Transverse colon (tissue), 4 donors: ENCODE measurements at regions not wholly inside any gene's neighbourhood (a gene's known extent, or its start where the extent isn't known, plus 50 kb on each side); places are given as distances from the start of the nearest gene placed in this dataset.

Experiments used
- DNase-seq: peaks from one replicate; pipeline ENCODE4 v3.0.0-alpha.2; 2019
- H3K27ac ChIP-seq, 4 donors: fragments of 200-600 bp; sonication (generic); 2 replicates each; pipeline ENCODE4 v1.5.1; 2016 to 2018; ENCODE audit warnings: inconsistent platforms in 4 of 4
- H3K27me3 ChIP-seq: fragments of 200-600 bp; sonication (generic); 2 replicates; pipeline ENCODE4 v1.5.1; 2017; ENCODE audit warnings: inconsistent platforms
- H3K36me3 ChIP-seq, 4 donors: fragments of 200-600 bp; sonication (generic); 2 replicates each; pipeline ENCODE4 v1.5.1; 2017 to 2019; ENCODE audit warnings: inconsistent platforms in 4 of 4
- H3K4me1 ChIP-seq, 4 donors: fragments of 200-600 bp; sonication (generic); 2 replicates each; pipeline ENCODE4 v1.5.1; 2017 to 2020; ENCODE audit warnings: inconsistent platforms in 4 of 4
- H3K4me3 ChIP-seq, 4 donors: fragments of 200-600 bp; sonication (generic); 1 replicate in 1 of 4; 2 replicates in 3 of 4; pipeline versions ENCODE4 v1.5.1 to v1.6.1; 2017 to 2019; ENCODE audit warnings: inconsistent platforms in 4 of 4
- H3K9me3 ChIP-seq, 2 donors: fragments of 200-600 bp; sonication (generic); 2 replicates each; pipeline ENCODE4 v1.5.1; 2017 to 2019; ENCODE audit warnings: inconsistent platforms in 2 of 2
- CTCF ChIP-seq, 5 experiments: fragments of 200-600 bp in 3 of 5; fragments of 450-650 bp in 2 of 5; sonication (generic) in 3 of 5; IDR thresholded peaks; 1 replicate in 2 of 5; 2 replicates in 3 of 5; pipeline ENCODE4 v1.5.1; 2016 to 2017; ENCODE audit warnings: antibody characterized with exemption in 5 of 5, inconsistent platforms in 3 of 5, mild to moderate bottlenecking in 2 of 5, moderate library complexity in 1 of 5
- EP300 ChIP-seq: sonication (generic); formaldehyde crosslinking; IDR thresholded peaks from one replicate; pipeline ENCODE4 v1.6.1; 2017; ENCODE audit warnings: antibody characterized with exemption, low read depth
- POLR2A ChIP-seq: fragments of 450-650 bp; IDR thresholded peaks from one replicate; pipeline ENCODE4 v1.6.1; 2016; ENCODE audit warnings: antibody characterized with exemption, mild to moderate bottlenecking, moderate library complexity
- POLR2AphosphoS5 ChIP-seq, 3 donors: sonication (generic); formaldehyde crosslinking; IDR thresholded peaks; one replicate each; pipeline ENCODE4 v1.6.1; 2016; ENCODE audit warnings: antibody characterized with exemption in 3 of 3
- WGBS, 2 donors: methylation state at CpG; one replicate each; pipeline ENCODE4 v1.1.5; 2018; ENCODE audit warnings: low coverage in 1 of 2; 5-methylcytosine and 5-hydroxymethylcytosine counted together
- in situ Hi-C, 4 donors: fragments of 200-750 bp; cut with MboI; loops; one replicate each; pipeline versions ENCODE4 v1.15.0 to v1.15.1; 2017; ENCODE audit warnings: low sequenced_read_pairs in 3 of 4, low pct_ligation_motif_present in 1 of 4, low pct_unique_long_range_greater_than_20kb in 1 of 4
- intact Hi-C: fragments of 100-400 bp; cut with DNase I; formaldehyde crosslinking; loops from one replicate; pipeline ENCODE4 v1.15.1; 2023; ENCODE audit warnings: low total_unique reads

- intact Hi-C loops (no loop called here), in situ Hi-C loops (no loop called here)
- no peak for DNase-seq
- Histone ChIP-seq H3K27me3 (no peaks in the 10 kb centered on the region), H3K36me3 (no peaks in the 10 kb centered on the region), H3K4me3 (no peak overlapping the region), H3K27ac (no peak overlapping the region), H3K9me3 (no peaks in the 10 kb centered on the region), H3K4me1 (no peaks in the 10 kb centered on the region)
- no peak for TF ChIP-seq EP300
- TF ChIP-seq CTCF (IDR thresholded peaks at IDR 0.05), result no peak
- TF ChIP-seq POLR2AphosphoS5 (IDR thresholded peaks at IDR 0.05), result no peak
- no peak for TF ChIP-seq POLR2A
- 73 to 82% methylated on average over 6 to 7 of the region's 7 CpGs for whole genome bisulfite sequencing, 2 donors
These were observed 80.1 kb upstream of the SPHKAP start for GRCh38 chr2:228261546-228261945.

- H3K4me1 ChIP-seq, result no peaks in the 10 kb centered on the region
- no peak for TF ChIP-seq POLR2A
- no peak for DNase-seq
- in situ Hi-C loops (no loop called here), intact Hi-C loops (no loop called here)
- no peaks in the 10 kb centered on the region for H3K36me3 ChIP-seq
- no peak overlapping the region for H3K27ac ChIP-seq
- no peaks in the 10 kb centered on the region for H3K27me3 ChIP-seq
- H3K4me3 ChIP-seq, result no peak overlapping the region
- no peaks in the 10 kb centered on the region for H3K9me3 ChIP-seq
These were observed 75.9 kb upstream of the SPHKAP start for GRCh38 chr2:228257379-228257778.

GRCh38 chr2:228253752-228254151 is 72.3 kb upstream of the SPHKAP start:
- no peaks in the 10 kb centered on the region for H3K4me1 ChIP-seq
- DNase-seq, result no peak
- no peak for TF ChIP-seq CTCF (IDR thresholded peaks at IDR 0.05)
- TF ChIP-seq POLR2A, result no peak
- TF ChIP-seq POLR2AphosphoS5 (IDR thresholded peaks at IDR 0.05), result no peak
- TF ChIP-seq EP300, result no peak
- in situ Hi-C loops (no loop called here), intact Hi-C loops (no loop called here)
- H3K9me3 ChIP-seq, result no peaks in the 10 kb centered on the region
- 59% methylated on average over 2 of the region's 2 CpGs; no CpG with 5 or more reads in 1 of the 2 donors for WGBS, 2 donors
- no peak overlapping the region for H3K27ac ChIP-seq
- H3K4me3 ChIP-seq, result no peak overlapping the region
- H3K27me3 ChIP-seq, result no peaks in the 10 kb centered on the region
- H3K36me3 ChIP-seq, result no peaks in the 10 kb centered on the region

- H3K27me3 ChIP-seq, result no peaks in the 10 kb centered on the region
- in situ Hi-C loops (no loop called here), intact Hi-C loops (no loop called here)
- H3K36me3 ChIP-seq, result no peaks in the 10 kb centered on the region
- H3K4me3 ChIP-seq, result no peak overlapping the region
- no peak for DNase-seq
- TF ChIP-seq EP300 (no peak), POLR2A (no peak), CTCF (IDR thresholded peaks at IDR 0.05) (no peak), POLR2AphosphoS5 (IDR thresholded peaks at IDR 0.05) (no peak)
- H3K27ac ChIP-seq, result no peak overlapping the region
- H3K4me1 ChIP-seq, result no peaks in the 10 kb centered on the region
- WGBS, 2 donors, result 81 to 87% methylated on average over 2 of the region's 2 CpGs
- no peaks in the 10 kb centered on the region for H3K9me3 ChIP-seq
These were observed 65.8 kb upstream of the SPHKAP start for GRCh38 chr2:228247335-228247734.

- H3K36me3 ChIP-seq, result no peaks in the 10 kb centered on the region
- H3K27ac ChIP-seq, result no peak overlapping the region
- TF ChIP-seq POLR2A (no peak), CTCF (IDR thresholded peaks at IDR 0.05) (no peak), POLR2AphosphoS5 (IDR thresholded peaks at IDR 0.05) (no peak), EP300 (no peak)
- no peaks in the 10 kb centered on the region for H3K9me3 ChIP-seq
- no peaks in the 10 kb centered on the region for H3K4me1 ChIP-seq
- H3K27me3 ChIP-seq, result no peaks in the 10 kb centered on the region
- in situ Hi-C loops (no loop called here), intact Hi-C loops (no loop called here)
- no peak for DNase-seq
- H3K4me3 ChIP-seq, result no peak overlapping the region
- WGBS, 2 donors, result 79 to 90% methylated on average over 2 to 4 of the region's 4 CpGs
These were observed 64.1 kb upstream of the SPHKAP start for GRCh38 chr2:228245601-228246000.
